H9 (cell line): ENCODE measurements at regions not wholly inside any gene's neighbourhood (a gene's known extent, or its start where the extent isn't known, plus 50 kb on each side); places are given as distances from the start of the nearest gene placed in this dataset.

Experiments used
- DNase-seq: peaks from one replicate; pipeline ENCODE4 v3.0.0-alpha.2; 2017
- H2AFZ ChIP-seq: one replicate; pipeline ENCODE4 v1.6.1; 2013; ENCODE audit warnings: mild to moderate bottlenecking, low read length, control low read depth, moderate library complexity
- H2AK5ac ChIP-seq: 2 replicates; pipeline ENCODE4 v1.6.1; 2013; ENCODE audit warnings: low read length, control low read depth, mixed read lengths; ENCODE audit not compliant: insufficient read length
- H2BK120ac ChIP-seq: one replicate; pipeline ENCODE4 v1.6.1; 2013; ENCODE audit warnings: low read depth, mild to moderate bottlenecking, low read length, control low read depth, inconsistent platforms; ENCODE audit not compliant: poor library complexity, severe bottlenecking
- H2BK12ac ChIP-seq: 2 replicates; pipeline ENCODE4 v1.6.1; 2013; ENCODE audit warnings: low read length, control low read depth, mixed read lengths, low read depth; ENCODE audit not compliant: insufficient read length
- H2BK15ac ChIP-seq: 2 replicates; pipeline ENCODE4 v1.6.1; 2013; ENCODE audit warnings: low read depth, low read length, control low read depth
- H2BK20ac ChIP-seq: one replicate; pipeline ENCODE4 v1.6.1; 2013; ENCODE audit warnings: low read depth, mild to moderate bottlenecking, low read length, control low read depth, inconsistent platforms; ENCODE audit not compliant: poor library complexity, severe bottlenecking
- H2BK5ac ChIP-seq: 2 replicates; pipeline ENCODE4 v1.6.1; 2013; ENCODE audit warnings: low read length, control low read depth, mixed read lengths; ENCODE audit not compliant: insufficient read length
- H3K14ac ChIP-seq: 2 replicates; pipeline ENCODE4 v1.6.1; 2013; ENCODE audit warnings: low read length, control low read depth; ENCODE audit not compliant: insufficient read depth
- H3K18ac ChIP-seq: 2 replicates; pipeline ENCODE4 v1.6.1; 2013; ENCODE audit warnings: low read depth, mild to moderate bottlenecking, mixed read lengths, low read length, control low read depth; ENCODE audit not compliant: insufficient read length
- H3K23ac ChIP-seq: 2 replicates; pipeline ENCODE4 v1.6.1; 2013; ENCODE audit warnings: low read length, control low read depth, mixed read lengths, low read depth; ENCODE audit not compliant: insufficient read length
- H3K23me2 ChIP-seq: 2 replicates; pipeline ENCODE4 v1.6.1; 2013; ENCODE audit warnings: low read depth, mild to moderate bottlenecking, mixed read lengths, low read length, control low read depth; ENCODE audit not compliant: insufficient read length, poor library complexity, severe bottlenecking
- H3K27ac ChIP-seq: 2 replicates; pipeline ENCODE4 v1.5.1; 2013; ENCODE audit warnings: low read length, control low read depth, mixed read lengths, low read depth; ENCODE audit not compliant: insufficient read length
- H3K27me3 ChIP-seq: 2 replicates; pipeline ENCODE4 v1.6.1; 2013; ENCODE audit warnings: low read length, control low read depth, inconsistent platforms; ENCODE audit not compliant: insufficient read depth
- H3K4ac ChIP-seq: 2 replicates; pipeline ENCODE4 v1.6.1; 2013; ENCODE audit warnings: low read depth, mild to moderate bottlenecking, control low read depth, inconsistent platforms, low read length, moderate library complexity
- H3K4me1 ChIP-seq: 2 replicates; pipeline ENCODE4 v1.6.1; 2013; ENCODE audit warnings: low read length, control low read depth, inconsistent platforms; ENCODE audit not compliant: insufficient read depth
- H3K4me2 ChIP-seq: 2 replicates; pipeline ENCODE4 v1.6.1; 2013; ENCODE audit warnings: low read length, control low read depth, mixed read lengths; ENCODE audit not compliant: insufficient read length, insufficient read depth
- H3K56ac ChIP-seq: 2 replicates; pipeline ENCODE4 v1.6.1; 2013; ENCODE audit warnings: low read depth, mild to moderate bottlenecking, mixed read lengths, low read length, control low read depth; ENCODE audit not compliant: insufficient read length
- H3K79me1 ChIP-seq: 2 replicates; pipeline ENCODE4 v1.6.1; 2013; ENCODE audit warnings: low read depth, mild to moderate bottlenecking, moderate library complexity, low read length, control low read depth, inconsistent platforms; ENCODE audit not compliant: insufficient read depth, poor library complexity, severe bottlenecking
- H3K79me2 ChIP-seq: 2 replicates; pipeline ENCODE4 v1.6.1; 2013; ENCODE audit warnings: low read length, control low read depth, inconsistent platforms; ENCODE audit not compliant: insufficient read depth
- H3K9ac ChIP-seq: 2 replicates; pipeline ENCODE4 v1.6.1; 2013; ENCODE audit warnings: low read length, control low read depth, mixed read lengths; ENCODE audit not compliant: insufficient read length; ENCODE audit errors: extremely low read depth
- H3K9me3 ChIP-seq: one replicate; pipeline ENCODE4 v1.6.1; 2013; ENCODE audit warnings: low read depth, low read length, inconsistent platforms; ENCODE audit not compliant: control insufficient read depth
- H3T11ph ChIP-seq: one replicate; pipeline ENCODE4 v1.6.1; 2013; ENCODE audit warnings: mild to moderate bottlenecking, low read length, control low read depth, inconsistent platforms
- H4K20me1 ChIP-seq: one replicate; pipeline ENCODE4 v1.6.1; 2013; ENCODE audit not compliant: control insufficient read depth, insufficient read length, insufficient read depth
- H4K5ac ChIP-seq: 2 replicates; pipeline ENCODE4 v1.6.1; 2013; ENCODE audit warnings: low read depth, mild to moderate bottlenecking, mixed read lengths, low read length, control low read depth; ENCODE audit not compliant: insufficient read length
- H4K8ac ChIP-seq: replicated peaks from 2 replicates; pipeline ENCODE4 v1.6.1; 2013; ENCODE audit warnings: low read length, control low read depth, mixed read lengths, low read depth; ENCODE audit not compliant: insufficient read length
- H4K91ac ChIP-seq: 2 replicates; pipeline ENCODE4 v1.6.1; 2013; ENCODE audit warnings: low read depth, mild to moderate bottlenecking, moderate library complexity, mixed read lengths, low read length, control low read depth; ENCODE audit not compliant: insufficient read length
- H3K27ac Mint-ChIP-seq, 3 experiments: 2 replicates in 2 of 3; 3 replicates in 1 of 3; pipeline ENCODE4 v1.8.0; 2020 to 2021; ENCODE audit warnings: mixed read lengths in 3 of 3, mild to moderate bottlenecking in 1 of 3, moderate library complexity in 1 of 3
- H3K27me3 Mint-ChIP-seq: 2 replicates; pipeline ENCODE4 v1.8.0; 2021; ENCODE audit warnings: low read depth, mild to moderate bottlenecking, moderate library complexity, mixed read lengths
- H3K36me3 Mint-ChIP-seq, 3 experiments: 2 replicates in 2 of 3; 3 replicates in 1 of 3; pipeline ENCODE4 v1.8.0; 2020 to 2021; ENCODE audit warnings: low read depth in 3 of 3, mixed read lengths in 3 of 3; ENCODE audit not compliant: insufficient read depth in 1 of 3
- H3K4me1 Mint-ChIP-seq, 2 experiments: 2 replicates each; pipeline ENCODE4 v1.8.0; 2020; ENCODE audit warnings: mixed read lengths in 2 of 2
- H3K4me3 Mint-ChIP-seq, 2 experiments: 2 replicates in 1 of 2; 3 replicates in 1 of 2; pipeline ENCODE4 v1.8.0; 2020 to 2021; ENCODE audit warnings: mild to moderate bottlenecking in 2 of 2, mixed read lengths in 2 of 2, moderate library complexity in 1 of 2
- H3K9me3 Mint-ChIP-seq, 2 experiments: 2 replicates in 1 of 2; 3 replicates in 1 of 2; pipeline ENCODE4 v1.8.0; 2020; ENCODE audit warnings: mild to moderate bottlenecking in 2 of 2, mixed read lengths in 2 of 2, moderate library complexity in 1 of 2
- CTCF ChIP-seq: fragments of 200-600 bp; sonication (generic); conservative IDR thresholded peaks from 3 replicates; pipeline ENCODE4 v1.8.0; 2021; ENCODE audit warnings: antibody characterized with exemption, mild to moderate bottlenecking
- WGBS: extraction: QIAGEN DNeasy Blood & Tissue Kit; methylation state at CpG from one replicate; pipeline ENCODE4 v1.1.7; 2013; ENCODE audit warnings: missing lambda C conversion rate, low lambda C conversion rate, mixed read lengths; ENCODE audit not compliant: insufficient read length; ENCODE audit errors: extremely low coverage; 5-methylcytosine and 5-hydroxymethylcytosine counted together

GRCh38 chr2:207465894-207466293, 63.9 kb upstream of the CREB1 start:
- no peak overlapping the region for H3K9ac ChIP-seq
- H3K27me3 ChIP-seq = no peaks in the 10 kb centered on the region
- Mint-ChIP-seq H3K4me3 (no peak overlapping the region), H3K4me1 (peaks cover 20% of the 10 kb centered on the region in 2 experiments), H3K36me3 (no peaks in the 10 kb centered on the region), H3K27me3 (peaks cover 1% of the 10 kb centered on the region; the same call in 1 of the 2 replicates), H3K27ac (no peak overlapping the region), H3K9me3 (no peaks in the 10 kb centered on the region)
- H3K79me2 ChIP-seq = no peaks in the 10 kb centered on the region
- DNase-seq = no peak
- no peak overlapping the region for H2BK120ac ChIP-seq
- H4K8ac ChIP-seq = no peak overlapping the region
- H2AK5ac ChIP-seq = no peak overlapping the region
- no peak overlapping the region for H3K18ac ChIP-seq
- no peak for TF ChIP-seq CTCF
- H2BK12ac ChIP-seq = no peak overlapping the region
- no peaks in the 10 kb centered on the region for H3K9me3 ChIP-seq
- H3K23ac ChIP-seq = no peak overlapping the region
- no peak overlapping the region for H2AFZ ChIP-seq
- no peak overlapping the region for H3K14ac ChIP-seq
- WGBS = no CpG with 5 or more reads among the region's 1 CpG
- H4K5ac ChIP-seq = no peak overlapping the region
- H3K4ac ChIP-seq = no peak overlapping the region
- H4K91ac ChIP-seq = no peak overlapping the region
- H3K4me1 ChIP-seq = no peaks in the 10 kb centered on the region; the same call in 1 of the 2 replicates
- H2BK20ac ChIP-seq = no peak overlapping the region
- H4K20me1 ChIP-seq = no peaks in the 10 kb centered on the region
- H2BK5ac ChIP-seq = no peak overlapping the region
- H2BK15ac ChIP-seq = no peak overlapping the region
- no peak overlapping the region for H3K4me2 ChIP-seq
- H3K27ac ChIP-seq = no peak overlapping the region
- H3K23me2 ChIP-seq = no peaks in the 10 kb centered on the region
- no peak overlapping the region for H3T11ph ChIP-seq
- no peaks in the 10 kb centered on the region for H3K79me1 ChIP-seq
- no peak overlapping the region for H3K56ac ChIP-seq
